ENCODE measurements at regions not wholly inside any gene's neighbourhood (a gene's known extent, or its start where the extent isn't known, plus 50 kb on each side); places are given as distances from the start of the nearest gene placed in this dataset.
"Not testable (repeated sequence)": the region's sequence is repeated elsewhere in the genome, so short reads cannot be mapped to it uniquely, and the experiment has no call there.

DNA sequence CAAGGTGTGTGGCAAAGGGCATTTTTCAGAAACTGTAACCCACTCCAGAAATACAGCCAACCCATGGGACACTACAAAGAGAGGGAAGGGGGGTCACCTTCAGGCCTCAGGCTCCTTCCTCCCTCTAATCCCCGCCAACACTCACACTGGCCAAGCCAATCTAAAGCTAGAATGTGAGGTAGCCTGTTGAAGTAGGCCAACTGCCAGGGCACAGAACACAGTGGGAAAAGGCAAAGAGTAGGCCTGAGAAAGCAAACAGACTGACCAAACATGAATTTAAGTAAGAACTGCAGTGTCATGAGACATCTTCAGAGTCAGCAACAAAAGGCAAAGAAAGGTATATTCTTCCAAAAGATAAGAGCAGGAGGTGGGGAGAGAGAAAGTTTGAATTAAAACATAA, 289.0 kb downstream of the HNRNPD start:
- intact Hi-C loops (cut with micrococcal nuclease) = no loop called here
- H3K4me3 Mint-ChIP-seq = no peak overlapping the region
- no peaks in the 10 kb centered on the region for H3K9me3 Mint-ChIP-seq
- no peak overlapping the region for H3K27ac Mint-ChIP-seq
- no peaks in the 10 kb centered on the region for H3K36me3 Mint-ChIP-seq (ENCODE audit: low read depth)
- no peaks in the 10 kb centered on the region for H3K4me1 Mint-ChIP-seq (ENCODE audit: low read depth)
- H3K27me3 Mint-ChIP-seq (ENCODE audit: insufficient read depth) = no peaks in the 10 kb centered on the region
- no peak for DNase-seq (ENCODE audit: low spot score)

DNA sequence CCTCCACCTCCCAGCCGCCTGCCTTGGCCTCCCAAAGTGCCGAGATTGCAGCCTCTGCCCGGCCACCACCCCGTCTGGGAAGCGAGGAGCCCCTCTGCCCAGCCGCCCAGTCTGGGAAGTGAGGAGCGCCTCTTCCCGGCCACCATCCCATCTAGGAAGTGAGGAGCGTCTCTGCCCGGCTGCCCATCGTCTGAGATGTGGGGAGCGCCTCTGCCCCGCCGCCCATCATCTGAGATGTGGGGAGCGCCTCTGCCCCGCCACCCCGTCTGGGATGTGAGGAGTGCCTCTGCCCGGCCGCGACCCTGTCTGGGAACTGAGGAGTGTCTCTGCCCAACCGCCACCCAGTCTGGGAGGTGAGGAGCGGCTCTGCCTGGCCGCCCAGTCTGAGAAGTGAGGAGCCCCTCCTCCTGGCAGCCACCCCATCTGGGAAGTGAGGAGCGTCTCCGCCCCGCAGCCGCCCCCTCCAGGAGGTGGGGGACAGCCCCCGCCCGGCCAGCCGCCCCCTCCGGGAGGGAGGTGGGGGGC, 296.3 kb downstream of the HNRNPD start:
- H3K4me3 Mint-ChIP-seq; H3K9me3 Mint-ChIP-seq; H3K27me3 Mint-ChIP-seq (ENCODE audit: insufficient read depth); H3K27ac Mint-ChIP-seq; DNase-seq (ENCODE audit: low spot score); H3K4me1 Mint-ChIP-seq (ENCODE audit: low read depth); intact Hi-C loops (cut with micrococcal nuclease); H3K36me3 Mint-ChIP-seq (ENCODE audit: low read depth): not testable (repeated sequence)

DNA sequence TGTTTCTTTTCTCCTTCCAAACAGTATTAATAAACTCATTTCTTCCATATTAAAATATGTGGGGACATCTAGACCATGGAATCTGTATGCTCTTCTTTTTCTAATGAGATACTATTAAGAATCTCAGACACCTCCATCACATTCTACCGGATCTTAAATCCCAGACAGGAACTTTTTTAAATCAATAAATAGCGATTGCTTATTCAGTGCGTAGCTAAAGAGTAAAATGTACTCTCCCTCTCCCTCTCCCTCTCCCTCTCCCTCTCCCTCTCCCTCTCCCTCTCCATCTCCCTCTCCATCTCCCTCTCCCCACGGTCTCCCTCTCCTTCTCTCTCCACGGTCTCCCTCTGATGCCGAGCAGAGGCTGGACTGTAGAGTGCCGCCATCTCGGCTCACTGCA, 297.0 kb downstream of the HNRNPD start:
- intact Hi-C loops (cut with micrococcal nuclease) = no loop called here
- Mint-ChIP-seq H3K27me3 (ENCODE audit: insufficient read depth) (peaks cover 5% of the 10 kb centered on the region), H3K9me3 (no peaks in the 10 kb centered on the region), H3K4me1 (ENCODE audit: low read depth) (no peaks in the 10 kb centered on the region), H3K27ac (no peak overlapping the region), H3K4me3 (no peak overlapping the region), H3K36me3 (ENCODE audit: low read depth) (no peaks in the 10 kb centered on the region)
- DNase-seq (ENCODE audit: low spot score) = no peak

DNA sequence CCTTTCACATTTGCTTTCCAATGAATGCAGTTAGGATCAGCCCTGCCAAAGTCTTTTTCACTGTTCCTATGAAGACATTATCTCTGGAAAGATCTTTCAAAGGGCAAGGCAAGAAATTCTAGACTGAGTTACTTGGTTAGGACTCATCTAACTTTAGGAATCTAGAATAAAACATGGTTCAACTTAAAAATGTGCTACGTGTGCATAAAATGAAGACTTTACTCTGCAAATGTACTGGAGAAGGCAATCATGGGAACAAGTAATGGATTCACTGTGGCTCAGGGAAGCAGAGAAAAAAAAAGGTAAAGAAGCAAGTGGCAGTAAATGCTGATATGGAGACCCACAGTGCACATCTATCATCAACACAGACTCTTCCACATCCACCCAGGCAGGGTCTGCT, 297.4 kb downstream of the HNRNPD start:
- Mint-ChIP-seq H3K4me1 (ENCODE audit: low read depth) (no peaks in the 10 kb centered on the region), H3K27ac (no peak overlapping the region), H3K9me3 (no peaks in the 10 kb centered on the region), H3K27me3 (ENCODE audit: insufficient read depth) (peaks cover 5% of the 10 kb centered on the region), H3K4me3 (no peak overlapping the region), H3K36me3 (ENCODE audit: low read depth) (no peaks in the 10 kb centered on the region)
- no peak for DNase-seq (ENCODE audit: low spot score)
- intact Hi-C loops (cut with micrococcal nuclease) = no loop called here

DNA sequence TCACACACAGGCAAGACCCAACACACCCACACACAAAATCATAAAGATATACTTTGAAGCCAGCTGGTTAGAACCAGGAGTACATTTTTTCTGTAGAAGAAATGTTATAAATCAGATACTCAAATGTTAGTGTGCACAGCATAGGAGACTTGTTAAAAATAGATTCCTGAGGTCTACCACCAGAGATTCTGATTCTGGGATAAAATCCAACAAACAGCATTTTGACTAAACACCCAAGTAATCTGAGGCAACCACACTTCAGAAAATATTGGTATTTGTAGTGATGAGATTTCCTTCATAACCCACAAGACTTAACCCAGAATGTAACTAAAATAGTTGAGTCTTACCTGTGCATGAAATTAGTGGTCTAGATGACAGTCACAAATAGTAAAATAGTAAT, 301.8 kb downstream of the HNRNPD start:
- Mint-ChIP-seq H3K4me1 (ENCODE audit: low read depth) (no peaks in the 10 kb centered on the region), H3K27ac (no peak overlapping the region), H3K27me3 (ENCODE audit: insufficient read depth) (peaks cover 5% of the 10 kb centered on the region), H3K9me3 (no peaks in the 10 kb centered on the region), H3K36me3 (ENCODE audit: low read depth) (no peaks in the 10 kb centered on the region), H3K4me3 (no peak overlapping the region)
- intact Hi-C loops (cut with micrococcal nuclease) = no loop called here
- no peak for DNase-seq (ENCODE audit: low spot score)

DNA sequence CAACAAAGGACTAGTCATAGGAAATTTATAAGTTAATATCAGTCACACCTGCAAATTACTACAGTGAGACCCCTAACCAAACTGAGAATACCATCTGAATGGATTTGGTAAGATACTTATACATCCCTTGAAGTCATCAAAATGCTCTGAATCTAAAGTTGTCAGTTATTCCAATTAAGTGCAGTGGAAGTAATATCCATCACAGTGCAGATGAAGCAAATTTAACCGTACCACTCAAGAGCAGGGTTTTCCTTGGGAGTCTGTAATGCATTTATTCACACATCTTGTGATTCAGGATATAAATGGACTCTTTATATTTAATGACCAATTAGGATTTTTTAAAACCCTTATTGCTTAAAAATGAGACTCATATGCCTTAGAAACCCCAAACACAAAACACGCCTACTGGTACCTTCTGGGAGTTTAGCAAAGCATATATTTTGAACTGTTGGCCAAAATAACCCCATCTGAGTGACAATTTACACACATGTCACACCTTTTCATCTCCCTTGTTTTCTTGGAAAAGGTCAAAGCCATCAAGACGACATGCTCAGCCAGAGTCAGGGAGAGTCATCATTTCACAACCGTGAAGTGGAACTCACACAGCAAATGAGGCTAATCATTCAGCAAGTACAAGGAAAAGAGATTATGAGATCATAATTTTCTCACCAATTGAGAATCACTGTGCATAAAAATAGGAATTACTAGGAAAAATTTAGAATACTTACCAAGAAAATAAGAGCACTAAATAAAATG, 303.7 kb downstream of the HNRNPD start:
- Mint-ChIP-seq H3K9me3 (no peaks in the 10 kb centered on the region), H3K36me3 (ENCODE audit: low read depth) (no peaks in the 10 kb centered on the region), H3K27ac (no peak overlapping the region), H3K27me3 (ENCODE audit: insufficient read depth) (peaks cover 5% of the 10 kb centered on the region), H3K4me1 (ENCODE audit: low read depth) (no peaks in the 10 kb centered on the region), H3K4me3 (no peak overlapping the region)
- intact Hi-C loops (cut with micrococcal nuclease) = no loop called here
- no peak for DNase-seq (ENCODE audit: low spot score)

DNA sequence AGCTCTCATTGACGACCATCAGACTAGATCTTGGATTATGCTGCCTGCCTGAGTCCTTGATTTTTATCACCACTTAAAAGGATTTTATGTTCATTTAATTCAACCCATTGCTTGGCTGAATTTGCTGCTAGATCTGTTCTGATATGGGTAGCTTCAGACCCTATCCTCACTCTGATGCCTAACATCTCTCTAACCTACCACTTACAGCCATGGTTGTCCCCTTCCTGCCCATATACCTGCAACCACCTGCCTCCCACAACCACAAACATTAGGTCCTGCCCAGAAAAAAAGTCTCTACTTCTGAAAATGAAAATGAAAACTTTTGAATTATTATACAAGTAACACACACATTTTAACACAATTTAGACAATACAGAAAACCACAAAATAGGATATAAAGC, 310.8 kb downstream of the HNRNPD start:
- no peak overlapping the region for H3K4me3 Mint-ChIP-seq
- no peaks in the 10 kb centered on the region for H3K36me3 Mint-ChIP-seq (ENCODE audit: low read depth)
- DNase-seq (ENCODE audit: low spot score) = no peak
- no peak overlapping the region for H3K27ac Mint-ChIP-seq
- intact Hi-C loops (cut with micrococcal nuclease) = no loop called here
- no peaks in the 10 kb centered on the region for H3K4me1 Mint-ChIP-seq (ENCODE audit: low read depth)
- H3K27me3 Mint-ChIP-seq (ENCODE audit: insufficient read depth) = no peaks in the 10 kb centered on the region
- no peaks in the 10 kb centered on the region for H3K9me3 Mint-ChIP-seq

DNA sequence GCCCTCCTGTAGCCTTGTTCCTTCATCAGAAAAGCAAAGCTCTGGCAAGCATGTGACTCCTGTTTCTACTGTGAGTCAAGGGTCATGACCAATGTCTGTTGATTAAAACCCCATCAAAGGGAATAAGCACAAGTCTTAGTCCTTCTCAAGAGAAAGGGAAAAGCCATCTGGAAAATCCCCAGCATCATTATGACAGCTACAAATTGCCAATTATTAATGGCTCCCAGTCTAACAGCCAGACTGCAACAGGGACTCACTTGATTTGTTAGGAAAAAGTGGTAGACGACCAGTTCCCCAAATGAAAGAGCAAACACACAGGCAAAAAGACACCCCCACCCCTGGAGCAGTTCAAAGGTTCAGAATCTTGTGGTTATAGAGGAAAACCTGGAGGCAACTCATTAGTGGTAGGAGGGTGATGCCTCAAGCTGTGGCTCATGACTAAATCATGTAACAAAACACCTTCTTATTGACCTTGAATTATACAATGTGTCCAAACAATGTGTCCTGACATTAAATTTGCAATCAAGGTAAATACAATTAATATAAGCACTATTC, 315.7 kb downstream of the HNRNPD start:
- Mint-ChIP-seq H3K27ac (no peak overlapping the region), H3K27me3 (ENCODE audit: insufficient read depth) (peaks cover 2% of the 10 kb centered on the region), H3K4me3 (no peak overlapping the region), H3K36me3 (ENCODE audit: low read depth) (no peaks in the 10 kb centered on the region), H3K4me1 (ENCODE audit: low read depth) (no peaks in the 10 kb centered on the region), H3K9me3 (no peaks in the 10 kb centered on the region)
- DNase-seq (ENCODE audit: low spot score) = no peak
- intact Hi-C loops (cut with micrococcal nuclease) = no loop called here

DNA sequence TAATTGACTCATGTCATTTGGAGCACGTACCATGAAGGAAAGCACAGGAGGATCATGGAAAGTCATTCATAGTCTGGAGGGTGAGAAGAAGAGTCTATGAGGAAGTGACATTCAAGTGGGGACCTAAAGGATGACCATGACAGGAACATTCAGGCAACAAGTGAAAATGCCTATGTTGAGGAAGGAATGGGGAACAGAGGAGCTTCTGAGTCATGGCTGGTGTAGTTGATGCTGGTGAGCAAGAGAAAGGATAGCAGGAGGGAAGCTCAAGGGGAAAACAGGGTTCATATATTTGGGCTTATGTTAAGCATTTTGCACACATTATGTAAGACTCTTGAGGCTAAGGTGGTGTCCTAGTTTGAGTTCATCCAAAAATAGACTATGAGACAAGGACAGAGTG, 318.6 kb downstream of the HNRNPD start:
- H3K4me3 Mint-ChIP-seq = no peak overlapping the region
- H3K27me3 Mint-ChIP-seq (ENCODE audit: insufficient read depth) = peaks cover 2% of the 10 kb centered on the region
- H3K27ac Mint-ChIP-seq = no peak overlapping the region
- no peak for DNase-seq (ENCODE audit: low spot score)
- intact Hi-C loops (cut with micrococcal nuclease) = no loop called here
- no peaks in the 10 kb centered on the region for H3K9me3 Mint-ChIP-seq
- no peaks in the 10 kb centered on the region for H3K36me3 Mint-ChIP-seq (ENCODE audit: low read depth)
- H3K4me1 Mint-ChIP-seq (ENCODE audit: low read depth) = no peaks in the 10 kb centered on the region

DNA sequence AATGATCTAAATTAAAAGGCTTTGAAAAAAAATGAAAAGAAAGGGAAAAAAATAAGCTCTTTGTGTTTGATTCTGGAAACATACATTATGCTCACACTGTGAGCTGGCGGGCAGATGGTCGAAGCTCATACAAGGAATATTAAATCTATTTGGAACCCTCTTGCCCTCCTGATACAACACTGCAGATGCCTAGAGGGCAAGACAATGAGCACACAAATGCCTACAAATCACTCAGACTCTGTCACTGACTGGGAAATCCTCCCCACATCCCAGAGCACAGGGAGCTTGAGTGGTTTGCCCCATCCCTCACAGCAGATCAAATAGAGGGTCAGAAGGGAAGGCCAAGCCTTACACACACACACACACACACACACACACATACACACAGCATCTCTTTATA, 320.4 kb downstream of the HNRNPD start:
- Mint-ChIP-seq H3K4me1 (ENCODE audit: low read depth) (no peaks in the 10 kb centered on the region), H3K36me3 (ENCODE audit: low read depth) (no peaks in the 10 kb centered on the region)

DNA sequence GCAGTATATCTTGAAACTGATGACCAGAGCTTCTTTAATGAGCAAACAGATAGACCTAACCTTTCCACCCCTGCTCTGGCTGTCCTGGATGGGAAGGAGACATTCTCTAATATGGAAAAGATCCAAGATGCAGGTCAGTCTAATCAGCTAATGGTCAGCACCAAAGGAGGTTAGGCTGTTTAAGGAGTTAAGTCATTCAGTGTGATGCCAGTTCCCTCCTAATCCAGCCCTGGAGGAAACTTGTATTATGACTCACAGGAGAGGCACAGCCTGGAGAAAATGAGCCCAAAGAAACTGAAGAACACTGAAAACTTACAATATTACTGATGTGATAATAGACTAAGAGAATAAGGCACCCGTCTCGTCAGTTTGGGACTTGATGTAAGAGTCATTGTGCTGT, 323.0 kb downstream of the HNRNPD start:
- H3K36me3 Mint-ChIP-seq (ENCODE audit: low read depth) = no peaks in the 10 kb centered on the region
- H3K4me1 Mint-ChIP-seq (ENCODE audit: low read depth) = no peaks in the 10 kb centered on the region
- H3K9me3 Mint-ChIP-seq = no peaks in the 10 kb centered on the region
- peaks cover 9% of the 10 kb centered on the region for H3K27me3 Mint-ChIP-seq (ENCODE audit: insufficient read depth)
- no peak for DNase-seq (ENCODE audit: low spot score)
- intact Hi-C loops (cut with micrococcal nuclease) = no loop called here
- no peak overlapping the region for H3K27ac Mint-ChIP-seq
- H3K4me3 Mint-ChIP-seq = no peak overlapping the region

More for the DNA sequence above, 320.4 kb downstream of the HNRNPD start:
- Mint-ChIP-seq H3K4me3 (no peak overlapping the region), H3K27me3 (ENCODE audit: insufficient read depth) (peaks cover 2% of the 10 kb centered on the region), H3K9me3 (no peaks in the 10 kb centered on the region), H3K27ac (no peak overlapping the region)
- no peak for DNase-seq (ENCODE audit: low spot score)
- intact Hi-C loops (cut with micrococcal nuclease) = no loop called here

DNA sequence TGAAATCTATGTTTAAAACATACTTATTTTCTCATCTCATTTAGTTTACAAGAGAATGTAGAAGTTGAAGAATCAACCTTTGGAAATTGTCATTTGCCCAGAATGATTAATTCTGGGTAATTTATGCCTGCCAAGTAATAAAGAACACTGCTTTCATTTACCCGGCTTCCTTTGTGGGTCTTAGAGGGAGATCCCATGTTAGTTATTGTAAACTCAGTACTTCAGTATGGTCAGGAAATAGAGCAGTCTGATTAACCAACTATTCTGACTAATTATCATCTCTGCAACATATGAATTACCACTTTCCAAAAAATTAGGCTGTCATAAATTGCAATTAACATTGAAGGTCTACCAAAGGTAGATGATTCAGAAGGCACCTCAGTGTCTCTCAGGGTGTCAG, 324.5 kb downstream of the HNRNPD start:
- intact Hi-C loops (cut with micrococcal nuclease) = no loop called here
- H3K9me3 Mint-ChIP-seq = no peaks in the 10 kb centered on the region

DNA sequence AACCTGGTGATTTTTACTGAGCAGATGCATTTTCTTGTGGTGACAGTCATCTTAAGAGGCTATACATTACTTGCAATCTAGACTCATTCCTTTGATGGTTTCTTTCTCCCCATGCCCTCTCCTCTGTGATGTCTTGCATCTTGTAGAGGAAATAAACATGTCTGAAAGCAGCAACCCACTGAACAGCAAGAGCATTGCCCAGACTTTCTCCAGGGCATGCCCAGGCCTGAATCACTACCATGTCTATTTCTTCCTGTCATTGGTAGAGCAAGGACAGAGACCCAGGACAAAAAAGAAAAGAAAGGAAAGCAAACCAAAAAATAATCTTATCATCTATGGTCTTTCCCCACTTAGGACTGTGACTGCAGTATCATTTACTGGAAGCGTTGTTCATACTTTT, 326.1 kb downstream of the HNRNPD start:
- DNase-seq (ENCODE audit: low spot score) = no peak
- Mint-ChIP-seq H3K9me3 (no peaks in the 10 kb centered on the region), H3K4me3 (no peak overlapping the region), H3K4me1 (ENCODE audit: low read depth) (no peaks in the 10 kb centered on the region), H3K27me3 (ENCODE audit: insufficient read depth) (peaks cover 30% of the 10 kb centered on the region), H3K27ac (no peak overlapping the region), H3K36me3 (ENCODE audit: low read depth) (no peaks in the 10 kb centered on the region)
- intact Hi-C loops (cut with micrococcal nuclease) = no loop called here

More for the DNA sequence above, 324.5 kb downstream of the HNRNPD start:
- no peaks in the 10 kb centered on the region for H3K4me1 Mint-ChIP-seq (ENCODE audit: low read depth)
- DNase-seq (ENCODE audit: low spot score) = no peak
- no peaks in the 10 kb centered on the region for H3K36me3 Mint-ChIP-seq (ENCODE audit: low read depth)
- H3K27ac Mint-ChIP-seq = no peak overlapping the region
- peaks cover 21% of the 10 kb centered on the region for H3K27me3 Mint-ChIP-seq (ENCODE audit: insufficient read depth)
- no peak overlapping the region for H3K4me3 Mint-ChIP-seq

Measured in activated T-helper 1 cell treated with anti-CD3 and anti-CD28 coated beads, Interleukin-12 subunit alpha, Interleukin-12 subunit beta, Interleukin-2, Interleukin-4 antibody, amounts not matched to agents 30 ng/mL and 10 ng/mL and 1 ng/mL, durations not matched to agents 14 hours and 24 hours and 36 hours (primary cell).